ENCODE measurements at regions not wholly inside any gene's neighbourhood (a gene's known extent, or its start where the extent isn't known, plus 50 kb on each side); places are given as distances from the start of the nearest gene placed in this dataset.
"Not testable (repeated sequence)": the region's sequence is repeated elsewhere in the genome, so short reads cannot be mapped to it uniquely, and the experiment has no call there.

DNA sequence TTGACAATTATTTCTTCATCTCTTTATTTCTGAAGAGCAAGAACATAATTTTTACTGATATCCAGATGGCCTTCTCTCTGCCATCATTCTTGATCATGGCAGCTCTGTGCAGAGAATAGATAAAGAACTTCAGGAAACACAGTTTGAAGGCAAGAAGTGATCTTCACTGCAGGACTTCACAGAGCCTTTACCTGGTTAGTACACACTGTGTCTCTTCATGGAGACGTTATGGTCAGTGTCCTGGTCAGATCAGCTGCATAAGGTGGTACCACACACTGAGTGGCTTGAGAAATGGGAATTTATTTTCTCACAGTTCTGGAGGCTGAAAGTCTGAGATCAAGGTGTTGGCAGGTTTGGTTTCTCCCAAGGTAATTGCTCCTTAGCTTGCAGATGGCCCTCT is 129.5 kb downstream of the UTP18 start:
- DNase-seq (ENCODE audit: low spot score): no peak

DNA sequence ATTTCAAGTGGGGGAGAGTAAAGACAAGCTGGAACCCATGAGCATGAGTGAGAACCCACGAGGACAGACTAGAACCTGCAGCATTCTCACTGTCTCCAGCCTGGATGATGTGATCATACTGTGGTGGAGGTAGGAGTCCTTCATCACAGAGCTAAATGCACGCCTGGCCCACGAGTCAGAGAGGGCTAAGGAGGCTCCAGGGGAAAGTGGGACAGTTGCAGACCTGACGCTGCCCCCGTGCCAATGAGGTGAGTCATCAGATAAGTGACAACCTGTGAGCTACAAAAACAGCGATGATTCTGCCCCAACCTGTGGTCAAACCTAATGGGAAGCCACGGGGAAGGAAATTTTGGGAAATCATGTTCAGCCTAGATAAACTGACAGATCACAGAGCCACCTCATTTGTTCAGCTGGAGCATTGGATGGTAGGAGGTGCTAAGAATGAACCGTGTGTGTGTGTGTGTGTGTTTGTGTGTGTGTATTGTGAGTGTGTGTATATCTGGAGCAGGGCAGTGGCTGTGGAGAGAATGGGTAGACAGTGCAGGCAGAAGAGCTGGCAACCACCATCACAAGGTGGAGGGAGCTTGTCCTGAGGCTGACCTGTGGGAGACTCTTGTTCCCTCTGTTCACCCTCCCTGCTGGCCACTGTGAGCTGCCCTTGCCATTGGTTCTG is 131.8 kb downstream of the UTP18 start:
- no peak for DNase-seq (ENCODE audit: low spot score)

DNA sequence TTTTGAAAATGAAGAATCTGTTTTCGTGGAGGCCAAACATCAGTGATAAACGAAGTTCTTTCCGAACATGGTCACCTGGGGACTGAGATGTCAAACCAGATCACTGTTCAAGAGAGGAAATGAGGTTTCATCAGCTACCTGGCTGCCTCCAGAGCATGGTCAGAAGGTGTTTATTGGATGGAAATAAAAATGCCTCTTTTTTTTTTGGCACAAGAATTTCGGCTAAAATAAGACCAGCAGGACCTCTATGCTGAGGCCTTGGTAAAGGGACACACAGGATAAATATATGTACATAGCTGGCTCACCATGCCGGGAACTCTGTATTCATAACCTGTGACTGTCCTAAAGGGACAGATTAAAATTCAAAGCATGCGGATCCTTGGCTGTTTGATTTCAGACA is 135.3 kb downstream of the UTP18 start:
- no peak for DNase-seq (ENCODE audit: low spot score)

DNA sequence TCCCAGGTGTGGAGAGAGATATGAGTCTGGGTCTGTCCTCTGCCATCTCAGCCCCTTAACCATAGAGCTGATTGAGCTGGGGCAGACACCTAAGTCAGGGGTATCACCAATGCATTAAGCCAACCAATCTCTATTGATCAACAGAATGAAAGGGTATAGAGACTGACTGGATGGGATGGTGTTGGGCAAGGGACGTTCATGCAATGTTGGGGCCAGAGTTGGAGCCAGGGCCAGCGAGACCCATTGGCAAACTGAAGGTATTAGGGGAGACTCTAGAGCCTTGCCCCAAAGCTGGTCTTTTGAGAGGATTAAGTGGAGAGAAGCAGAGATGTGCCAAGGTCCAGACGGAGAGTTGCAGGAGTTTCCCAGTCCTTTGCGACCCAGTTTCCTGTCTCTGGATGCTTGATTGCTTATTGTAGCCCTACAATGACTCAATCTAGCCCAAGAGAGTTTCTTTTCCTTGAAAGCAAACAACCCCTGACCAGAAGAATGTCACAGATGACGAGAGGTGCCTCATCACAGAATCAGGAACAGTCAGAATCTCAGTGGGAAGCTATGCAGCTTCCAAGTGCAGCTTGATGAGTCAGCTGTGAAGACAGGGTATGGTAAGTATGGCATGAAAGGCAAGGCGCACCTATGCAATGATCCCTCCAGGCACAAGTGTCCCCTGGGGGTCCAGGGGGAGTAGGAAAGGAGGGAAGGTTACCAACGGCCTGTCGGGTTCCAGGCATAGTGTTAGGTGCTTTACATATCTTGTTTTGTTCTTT is 137.2 kb downstream of the UTP18 start:
- no peak for DNase-seq (ENCODE audit: low spot score)

DNA sequence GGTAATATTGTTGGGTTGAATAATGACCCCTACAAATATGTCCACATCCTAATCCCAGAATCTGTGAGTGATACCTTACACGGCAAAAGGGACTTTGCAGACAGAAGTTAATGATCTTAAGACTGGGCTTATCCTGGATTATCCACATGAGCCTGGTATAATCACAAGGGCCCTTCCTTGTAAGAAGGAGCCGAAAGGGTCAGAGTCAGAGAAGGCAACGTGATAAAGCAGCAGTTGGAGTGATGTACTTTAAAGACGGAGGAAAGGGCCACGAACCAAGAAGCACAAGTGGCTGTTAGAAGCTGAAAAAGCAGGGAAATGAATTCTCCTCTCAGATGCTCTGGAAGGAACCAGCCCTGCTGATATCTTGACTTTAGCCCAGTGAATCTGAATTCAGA is 137.8 kb downstream of the UTP18 start:
- DNase-seq (ENCODE audit: low spot score): no peak

DNA sequence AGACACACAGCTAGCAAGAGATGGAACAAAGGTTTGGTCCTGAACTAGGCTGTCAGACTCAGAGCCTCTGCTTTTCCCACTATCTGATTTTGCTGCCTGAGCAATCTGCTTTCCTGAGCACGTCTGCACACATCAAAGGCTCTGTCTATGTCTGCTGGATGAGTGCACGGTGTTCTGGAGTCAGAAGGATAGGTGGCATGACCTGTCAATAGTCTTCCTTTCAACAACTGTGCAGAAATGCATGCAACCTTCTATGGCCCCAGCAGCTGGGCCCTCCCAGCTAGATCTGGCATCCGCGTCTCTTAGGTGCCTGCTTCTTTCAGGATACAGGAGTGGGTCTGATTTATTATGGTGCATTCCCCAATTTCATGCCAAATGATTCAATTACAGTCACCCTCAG is 138.3 kb downstream of the UTP18 start:
- no peak for DNase-seq (ENCODE audit: low spot score)

DNA sequence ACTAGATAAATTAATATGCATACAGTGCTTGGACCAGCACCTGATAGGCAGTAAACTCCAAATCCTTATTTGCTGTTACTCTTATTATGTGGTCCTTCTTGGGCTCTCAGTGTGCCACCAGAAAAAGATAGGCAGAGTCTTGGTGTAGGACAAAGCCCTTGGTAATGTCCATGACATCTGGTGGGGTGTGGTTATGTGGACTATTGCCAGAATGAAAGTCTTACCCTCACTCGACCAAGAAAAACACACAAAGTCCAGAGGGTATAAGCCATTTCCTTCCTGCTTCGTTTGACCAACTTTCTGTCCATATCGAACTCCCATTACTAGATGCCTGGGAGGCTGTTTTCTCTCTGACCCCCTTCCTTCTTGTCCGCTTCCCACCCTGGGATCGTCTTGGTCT is 140.9 kb downstream of the UTP18 start:
- no peak for DNase-seq (ENCODE audit: low spot score)

DNA sequence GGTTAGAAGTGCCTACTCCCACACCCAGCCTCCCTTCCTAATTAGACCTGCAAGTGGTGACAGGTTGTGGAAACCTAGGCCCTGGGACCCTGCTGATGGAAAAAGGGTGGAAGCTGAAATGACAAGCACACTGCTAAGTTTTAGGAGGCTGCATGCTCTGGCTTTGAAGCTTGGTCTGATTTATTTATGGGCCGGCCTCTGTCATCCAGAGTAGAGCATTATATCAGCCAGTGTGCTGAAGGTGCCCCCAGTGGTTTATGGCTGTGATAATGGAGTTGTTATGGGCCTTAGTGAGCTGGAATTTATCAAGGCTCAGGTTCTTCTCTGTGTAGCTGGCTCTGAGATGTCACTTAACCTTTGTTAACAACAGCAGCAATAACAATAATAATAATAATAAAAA is 142.6 kb downstream of the UTP18 start:
- DNase-seq (ENCODE audit: low spot score): no peak

DNA sequence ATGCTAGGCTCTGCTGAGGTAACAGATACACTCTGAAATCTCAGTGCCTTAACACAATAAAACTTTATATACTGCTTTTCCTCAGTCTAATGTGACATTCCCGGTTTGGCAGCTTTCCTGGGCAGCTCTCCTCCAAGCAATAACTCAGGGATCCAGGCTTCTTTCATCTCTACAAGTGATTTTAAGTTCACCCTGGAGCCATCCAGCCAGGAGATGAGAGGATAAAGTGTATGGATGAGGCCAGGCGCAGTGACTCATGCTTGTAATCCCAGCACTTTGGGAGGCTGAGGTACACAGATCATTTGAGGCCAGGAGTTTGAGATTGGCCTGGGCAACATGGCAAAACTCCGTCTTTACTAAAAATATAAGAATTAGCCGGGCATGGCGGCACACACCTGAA is 147.2 kb downstream of the UTP18 start:
- DNase-seq (ENCODE audit: low spot score): no peak

DNA sequence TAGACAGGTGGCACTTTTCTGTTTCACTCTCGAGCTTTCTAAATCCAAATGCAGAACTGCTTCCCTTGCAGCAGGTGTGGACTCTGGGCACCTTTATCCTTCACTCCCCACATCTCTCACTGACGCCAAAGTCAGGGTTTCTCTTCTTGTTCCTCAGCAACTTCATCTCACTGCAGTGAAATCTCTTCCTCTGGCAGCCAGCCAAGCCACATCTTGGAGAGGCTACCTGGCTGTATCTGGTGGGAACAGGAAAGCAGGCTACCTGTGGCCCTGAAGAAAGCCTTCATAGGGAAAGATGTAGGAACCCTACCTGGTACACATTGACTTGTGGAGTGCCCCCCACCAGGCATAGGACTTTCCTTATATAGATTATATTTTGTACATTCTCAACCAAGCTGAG is 159.1 kb downstream of the UTP18 start:
- DNase-seq (ENCODE audit: low spot score): no peak

DNA sequence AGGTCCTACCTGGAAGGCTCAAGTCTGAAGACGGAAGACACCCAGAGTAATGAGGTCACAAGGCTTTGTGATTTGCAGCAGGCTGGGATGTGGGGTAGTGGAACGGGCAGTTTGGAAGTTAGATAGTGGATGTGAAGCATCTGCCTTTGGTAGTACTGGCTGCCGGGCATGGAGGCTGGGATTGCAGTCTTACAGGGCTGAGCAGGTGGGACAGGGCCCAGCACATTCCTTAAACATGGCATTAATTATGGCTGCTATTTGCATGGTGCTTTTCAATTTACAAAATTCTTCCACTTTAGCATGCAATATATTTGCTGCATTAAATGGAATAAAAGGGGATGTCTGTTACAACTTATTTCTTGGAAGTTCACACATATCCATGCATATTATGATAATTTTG is 161.2 kb downstream of the UTP18 start:
- no peak for DNase-seq (ENCODE audit: low spot score)

DNA sequence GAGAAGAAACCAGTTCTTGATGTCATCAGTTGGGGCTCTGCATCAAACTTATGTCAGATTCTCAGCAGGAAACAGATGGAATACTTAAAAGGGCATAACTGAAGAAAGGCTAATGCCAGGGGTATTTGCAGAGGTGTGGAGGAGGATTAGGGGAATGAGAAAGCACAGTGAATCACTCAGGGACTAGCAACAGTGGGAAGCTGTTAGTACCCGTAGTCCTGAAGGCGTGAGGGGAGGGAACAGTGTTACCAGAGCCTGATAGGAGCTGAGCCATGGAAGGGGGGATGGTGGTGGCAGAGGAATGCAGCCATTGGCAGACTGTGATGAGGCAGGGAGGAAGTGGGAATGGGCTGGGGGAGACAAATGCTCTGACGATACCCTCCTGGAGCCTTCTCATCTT is 162.3 kb downstream of the UTP18 start:
- DNase-seq (ENCODE audit: low spot score): no peak

DNA sequence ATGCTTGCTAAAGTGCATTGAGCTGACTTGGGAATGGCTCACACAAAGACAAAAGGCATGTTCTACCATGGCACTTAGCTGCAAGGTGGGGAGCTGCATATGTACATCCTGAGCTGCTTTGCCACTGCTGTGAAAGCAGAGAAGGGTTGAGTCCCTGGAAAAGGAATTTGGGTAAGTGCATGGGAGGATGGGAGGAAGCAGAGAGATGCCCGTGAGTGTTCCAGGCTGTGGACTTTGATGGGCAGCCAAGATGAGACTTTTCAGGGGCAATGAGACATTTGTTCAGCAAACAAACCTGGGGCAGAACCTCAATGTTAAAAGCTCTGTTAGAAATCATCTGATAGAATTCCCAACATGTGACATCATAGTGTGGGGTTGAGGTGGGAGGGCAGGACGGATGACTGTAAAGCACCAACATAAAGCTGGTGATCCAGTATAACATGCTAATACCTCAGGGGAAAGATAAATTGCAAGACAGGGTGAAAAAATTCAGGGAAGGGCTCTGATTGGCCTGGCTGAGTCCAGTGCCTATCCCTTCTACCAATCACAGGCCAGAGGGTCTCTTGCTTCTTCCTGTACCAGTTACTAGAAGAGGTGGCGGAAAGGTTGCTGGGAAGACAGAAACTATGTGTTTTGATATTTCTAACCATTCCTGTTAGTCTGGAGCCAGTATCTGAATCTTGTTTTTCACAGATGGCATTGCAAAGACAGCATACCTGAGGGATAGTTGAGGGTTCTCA is 163.2 kb downstream of the UTP18 start:
- no peak for DNase-seq (ENCODE audit: low spot score)

DNA sequence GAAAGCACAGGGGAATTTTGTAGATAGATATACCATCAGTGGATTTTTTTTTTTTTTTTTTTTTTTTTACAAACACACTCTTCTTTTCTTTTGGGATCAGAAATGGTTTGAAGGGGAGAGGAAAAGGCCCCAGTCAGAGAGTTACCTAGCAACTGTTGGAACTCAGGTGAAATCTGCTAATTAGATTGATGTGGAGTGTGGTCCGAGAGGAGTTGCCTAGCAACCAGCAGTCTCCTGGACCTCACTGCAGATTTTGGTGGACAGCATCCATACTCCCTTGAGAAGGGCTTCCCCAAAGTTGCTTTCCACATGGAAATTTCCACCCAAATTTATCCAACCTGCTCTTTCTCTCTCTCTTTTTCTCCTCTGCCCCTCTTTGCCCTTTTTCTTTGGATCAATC is 165.4 kb downstream of the UTP18 start:
- DNase-seq (ENCODE audit: low spot score): no peak

DNA sequence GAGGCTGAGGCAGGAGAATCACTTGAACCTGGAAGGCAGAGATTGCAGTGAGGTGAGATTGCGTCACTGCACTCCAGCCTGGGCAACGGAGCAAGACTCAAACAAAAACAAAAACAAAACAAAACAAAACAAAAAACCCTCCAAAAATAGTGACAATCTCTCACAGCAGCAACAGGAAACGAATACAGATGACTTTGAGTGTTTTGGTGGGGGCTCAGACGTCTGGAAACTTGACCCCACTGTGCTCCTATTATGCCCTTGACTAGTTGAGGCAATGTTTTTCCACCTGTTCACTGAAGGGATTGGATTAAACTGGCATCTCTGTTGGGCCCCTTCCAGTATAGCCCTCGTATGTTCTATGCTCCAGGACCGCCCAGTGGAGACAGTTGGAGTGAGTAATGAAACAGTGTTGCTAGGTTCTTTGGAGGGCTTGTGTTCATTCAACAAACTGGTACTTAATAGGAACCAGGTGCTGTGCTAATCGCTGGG is 167.0 kb downstream of the UTP18 start:
- DNase-seq (ENCODE audit: low spot score): no peak

DNA sequence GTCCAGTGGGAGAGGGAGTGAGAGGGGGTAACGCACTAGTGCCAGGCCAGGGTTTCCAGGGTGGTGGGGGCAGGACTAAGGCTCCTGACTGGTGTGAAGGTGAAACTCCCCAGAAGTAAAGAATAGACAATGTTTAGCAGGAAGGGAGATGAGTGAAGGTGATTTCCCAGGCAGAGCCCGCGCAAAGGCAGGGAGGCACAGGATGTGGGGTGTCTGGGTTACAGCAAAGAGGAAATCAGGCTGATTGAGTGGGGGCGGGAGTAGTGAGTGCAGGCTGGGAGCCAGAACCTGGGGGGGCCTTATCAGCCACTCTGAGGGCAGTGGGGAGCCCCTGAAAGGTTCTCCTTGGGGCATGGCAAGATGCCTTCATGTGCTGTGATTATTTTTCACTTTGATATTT is 167.5 kb downstream of the UTP18 start:
- no peak for DNase-seq (ENCODE audit: low spot score)

DNA sequence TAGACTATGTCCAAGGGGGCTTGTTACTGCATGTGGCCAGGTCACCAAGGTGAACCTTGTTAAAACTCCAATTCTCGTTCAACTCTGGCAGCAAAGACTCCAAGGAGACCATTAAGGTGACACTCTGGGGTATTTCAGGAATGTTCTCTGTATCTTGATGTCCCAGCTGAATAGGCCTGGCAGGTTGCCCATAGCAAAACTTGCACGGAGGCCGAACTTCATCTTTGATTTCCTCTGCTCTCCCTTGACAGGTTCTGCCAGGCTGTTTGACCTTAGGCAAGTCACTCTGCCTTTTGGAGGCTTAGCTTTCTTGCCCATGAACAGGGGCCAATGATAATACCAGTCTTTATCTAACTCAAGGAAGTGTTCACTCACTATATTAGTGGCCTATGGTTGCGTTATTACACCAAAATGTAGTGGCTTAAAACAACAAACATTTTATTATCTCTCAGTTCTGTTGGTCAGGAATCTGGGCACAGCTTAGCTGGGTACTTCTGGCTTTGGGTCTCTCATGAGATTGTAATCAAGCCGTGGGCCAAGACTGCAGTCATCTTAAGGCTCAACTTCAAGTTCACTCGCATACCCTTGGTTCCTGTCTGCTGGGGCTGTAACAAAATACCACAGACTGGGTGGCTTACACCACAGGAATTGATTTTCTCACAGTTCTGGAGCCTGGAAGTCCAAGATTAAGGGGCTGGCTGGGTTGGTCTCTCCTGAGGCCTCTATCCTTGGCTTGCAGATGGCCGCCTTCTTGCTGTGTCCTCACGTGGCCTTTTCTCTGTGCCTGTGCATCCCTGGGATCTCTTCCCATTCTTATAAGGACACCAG is 168.5 kb downstream of the UTP18 start:
- no peak for DNase-seq (ENCODE audit: low spot score)

DNA sequence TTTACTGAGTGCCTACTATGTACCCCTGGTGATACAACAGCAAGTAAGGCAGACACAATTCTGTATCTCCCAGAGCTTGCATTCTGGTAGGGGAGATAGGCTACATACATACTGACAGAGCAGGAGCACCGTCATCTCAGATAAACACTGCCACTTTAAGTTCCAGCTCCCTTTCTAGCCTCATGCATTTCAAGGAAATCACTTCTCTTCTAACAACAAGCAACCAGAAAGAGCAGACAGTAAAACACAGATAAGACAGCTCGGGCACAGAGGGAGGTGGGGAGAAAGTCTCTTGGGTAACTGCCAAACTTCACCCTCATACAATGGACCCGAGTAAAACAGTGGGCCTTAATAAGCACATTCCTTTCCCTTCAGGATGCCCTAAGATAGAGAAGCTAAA is 169.6 kb downstream of the UTP18 start:
- DNase-seq (ENCODE audit: low spot score): not testable (repeated sequence)

DNA sequence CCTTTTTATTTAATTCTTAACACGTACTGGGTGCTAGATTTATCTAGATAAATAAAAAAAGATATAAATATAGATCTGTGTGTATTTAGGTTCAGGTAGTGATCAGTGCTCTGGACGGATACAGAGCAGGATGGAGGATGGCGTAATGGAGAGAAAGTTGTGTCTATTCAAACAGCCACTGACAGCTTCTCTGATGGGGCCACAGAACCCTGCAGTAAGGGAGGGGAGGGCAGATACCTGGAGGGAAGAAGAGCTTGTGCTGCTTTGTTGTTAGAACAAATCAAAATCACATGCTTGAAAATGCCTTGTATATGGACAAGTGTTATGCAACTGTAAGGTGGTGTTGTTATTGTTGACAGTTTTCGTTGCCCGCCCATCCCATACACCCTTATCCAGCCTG is 170.2 kb downstream of the UTP18 start:
- no peak for DNase-seq (ENCODE audit: low spot score)

DNA sequence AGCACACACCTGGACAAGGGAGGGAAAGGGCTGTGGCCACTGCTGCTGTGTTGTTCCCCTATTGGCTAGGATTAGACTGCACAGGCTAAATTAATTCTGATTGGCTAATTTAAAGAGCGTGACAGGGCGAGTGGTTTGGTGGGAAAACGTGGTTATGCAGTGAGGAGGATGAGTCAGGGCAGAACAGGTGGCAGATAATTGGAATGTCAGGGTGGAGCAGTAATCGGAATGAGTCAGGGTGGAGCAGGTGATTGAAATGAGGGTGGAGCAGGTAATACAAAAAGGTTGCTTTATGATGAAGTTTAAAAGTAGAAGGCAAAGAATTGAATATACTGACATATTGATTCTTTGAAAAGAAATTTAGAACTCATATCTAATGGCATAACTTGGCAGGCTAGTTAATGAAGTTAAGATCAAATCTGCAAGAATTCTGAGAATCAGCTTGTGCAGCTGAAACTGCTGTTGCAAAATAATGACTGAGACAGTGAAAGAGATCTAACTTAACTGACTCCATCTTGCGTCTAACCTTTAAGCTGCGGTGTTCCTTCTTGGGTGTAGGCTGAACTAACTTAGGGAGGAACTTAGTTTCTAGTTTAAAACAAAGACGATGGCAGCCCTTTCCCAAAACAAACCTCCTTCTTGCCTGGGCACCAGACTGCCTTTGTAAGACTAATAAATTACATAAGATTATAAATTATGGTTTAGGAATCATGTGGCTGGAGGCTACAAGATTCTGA is 174.3 kb downstream of the UTP18 start:
- DNase-seq (ENCODE audit: low spot score): no peak

DNA sequence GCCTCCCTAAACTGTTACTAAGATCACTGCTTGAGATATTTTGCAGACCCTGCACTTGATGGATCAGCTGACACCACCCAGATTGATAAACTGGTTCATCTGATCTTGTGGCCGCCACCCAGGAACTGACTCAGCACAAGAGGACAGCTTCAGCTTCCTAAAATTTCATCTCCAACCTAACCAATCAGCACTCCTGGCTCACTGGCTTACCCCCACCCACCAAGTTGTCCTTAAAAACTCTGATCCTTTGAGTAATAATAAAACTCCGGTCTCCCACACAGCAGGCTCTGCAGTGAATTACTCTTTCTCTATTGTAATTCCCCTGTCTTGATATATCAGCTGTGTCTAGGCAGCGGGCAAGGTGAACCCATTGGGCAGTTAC is 174.8 kb downstream of the UTP18 start:
- DNase-seq (ENCODE audit: low spot score): no peak
